HFFc6 (cell line): ENCODE measurements at regions not wholly inside any gene's neighbourhood (a gene's known extent, or its start where the extent isn't known, plus 50 kb on each side); places are given as distances from the start of the nearest gene placed in this dataset.

Experiments used
- DNase-seq: peaks from one replicate; pipeline ENCODE4 v3.0.0-alpha.2; 2018
- H3K27ac Mint-ChIP-seq: 2 replicates; pipeline ENCODE4 v1.8.0; 2020; ENCODE audit warnings: mild to moderate bottlenecking, mixed read lengths
- H3K27me3 Mint-ChIP-seq: 2 replicates; pipeline ENCODE4 v1.8.0; 2021; ENCODE audit warnings: mild to moderate bottlenecking, moderate library complexity, mixed read lengths; ENCODE audit not compliant: insufficient read depth
- H3K36me3 Mint-ChIP-seq: 2 replicates; pipeline ENCODE4 v1.8.0; 2021; ENCODE audit warnings: low read depth, mixed read lengths
- H3K4me1 Mint-ChIP-seq: 2 replicates; pipeline ENCODE4 v1.8.0; 2020; ENCODE audit warnings: low read depth, mixed read lengths
- H3K4me3 Mint-ChIP-seq: 2 replicates; pipeline ENCODE4 v1.8.0; 2020; ENCODE audit warnings: mild to moderate bottlenecking, moderate library complexity, mixed read lengths
- H3K9me3 Mint-ChIP-seq: 2 replicates; pipeline ENCODE4 v1.8.0; 2020; ENCODE audit warnings: mild to moderate bottlenecking, mixed read lengths
- CTCF ChIP-seq: fragments of 200-600 bp; sonication (generic); IDR thresholded peaks from 2 replicates; pipeline ENCODE4 v1.5.0; 2021; ENCODE audit warnings: antibody characterized with exemption, mild to moderate bottlenecking

GRCh38 chr13:84431646-84432045, 549.4 kb upstream of the SLITRK1 start:
- peaks cover 81% of the 10 kb centered on the region for H3K4me1 Mint-ChIP-seq
- peaks cover 24% of the 10 kb centered on the region for H3K36me3 Mint-ChIP-seq
- H3K27me3 Mint-ChIP-seq = no peaks in the 10 kb centered on the region
- H3K27ac Mint-ChIP-seq = peak overlapping the region; percentile 66
- peaks cover 5% of the 10 kb centered on the region for H3K9me3 Mint-ChIP-seq
- no peak for TF ChIP-seq CTCF
- peak overlapping the region; percentile 3; the same call in 1 of the 2 replicates for H3K4me3 Mint-ChIP-seq
- peak; percentile 59 for DNase-seq

- no peak for DNase-seq
- TF ChIP-seq CTCF = no peak
- Mint-ChIP-seq H3K9me3 (peaks cover 5% of the 10 kb centered on the region), H3K27ac (peak overlapping the region; percentile 79), H3K36me3 (peaks cover 29% of the 10 kb centered on the region), H3K27me3 (no peaks in the 10 kb centered on the region), H3K4me1 (peaks cover 87% of the 10 kb centered on the region), H3K4me3 (peak overlapping the region; percentile 15)
Observed at GRCh38 chr13:84430446-84430845, 548.2 kb upstream of the SLITRK1 start.

- DNase-seq = peak; percentile 92
- Mint-ChIP-seq H3K27me3 (no peaks in the 10 kb centered on the region), H3K4me1 (peaks cover 86% of the 10 kb centered on the region), H3K9me3 (peaks cover 5% of the 10 kb centered on the region), H3K4me3 (peak overlapping the region; percentile 15; the same call in 1 of the 2 replicates), H3K27ac (peak overlapping the region; percentile 79), H3K36me3 (peaks cover 25% of the 10 kb centered on the region)
- no peak for TF ChIP-seq CTCF
Observed at GRCh38 chr13:84430015-84430414, 547.7 kb upstream of the SLITRK1 start.

GRCh38 chr13:84418041-84418440, 535.8 kb upstream of the SLITRK1 start:
- DNase-seq = no peak
- Mint-ChIP-seq H3K4me1 (peaks cover 69% of the 10 kb centered on the region), H3K27ac (peak overlapping the region; percentile 82), H3K9me3 (peaks cover 37% of the 10 kb centered on the region), H3K36me3 (peaks cover 60% of the 10 kb centered on the region), H3K4me3 (no peak overlapping the region), H3K27me3 (no peaks in the 10 kb centered on the region; the same call in 1 of the 2 replicates)
- TF ChIP-seq CTCF = no peak

GRCh38 chr13:84417416-84417815, 535.1 kb upstream of the SLITRK1 start:
- peak; percentile 90 for DNase-seq
- Mint-ChIP-seq H3K36me3 (peaks cover 60% of the 10 kb centered on the region), H3K4me1 (peaks cover 74% of the 10 kb centered on the region), H3K4me3 (no peak overlapping the region), H3K27ac (peak overlapping the region; percentile 82), H3K27me3 (no peaks in the 10 kb centered on the region; the same call in 1 of the 2 replicates), H3K9me3 (peaks cover 36% of the 10 kb centered on the region)
- no peak for TF ChIP-seq CTCF

- Mint-ChIP-seq H3K4me1 (peaks cover 72% of the 10 kb centered on the region), H3K27me3 (no peaks in the 10 kb centered on the region), H3K4me3 (peak overlapping the region; percentile 21; the same call in 1 of the 2 replicates), H3K27ac (peak overlapping the region; percentile 69), H3K9me3 (peaks cover 23% of the 10 kb centered on the region), H3K36me3 (peaks cover 43% of the 10 kb centered on the region)
- peak; percentile 42 for DNase-seq
- TF ChIP-seq CTCF = no peak
Observed at GRCh38 chr13:84413016-84413415, 530.7 kb upstream of the SLITRK1 start.
